ENCODE measurements at regions not wholly inside any gene's neighbourhood (a gene's known extent, or its start where the extent isn't known, plus 50 kb on each side); places are given as distances from the start of the nearest gene placed in this dataset.
"Not testable (repeated sequence)": the region's sequence is repeated elsewhere in the genome, so short reads cannot be mapped to it uniquely, and the experiment has no call there.

GRCh38 chr22:11313040-11313759, 4214.8 kb upstream of the OR11H1 start:
- not testable (repeated sequence) for H3K4me3 Mint-ChIP-seq; H3K27me3 Mint-ChIP-seq; H3K4me1 Mint-ChIP-seq (ENCODE audit: low read depth); H3K27ac Mint-ChIP-seq; H3K36me3 Mint-ChIP-seq
- peaks cover 15% of the 10 kb centered on the region for H3K9me3 Mint-ChIP-seq (ENCODE audit: low read depth)

DNA sequence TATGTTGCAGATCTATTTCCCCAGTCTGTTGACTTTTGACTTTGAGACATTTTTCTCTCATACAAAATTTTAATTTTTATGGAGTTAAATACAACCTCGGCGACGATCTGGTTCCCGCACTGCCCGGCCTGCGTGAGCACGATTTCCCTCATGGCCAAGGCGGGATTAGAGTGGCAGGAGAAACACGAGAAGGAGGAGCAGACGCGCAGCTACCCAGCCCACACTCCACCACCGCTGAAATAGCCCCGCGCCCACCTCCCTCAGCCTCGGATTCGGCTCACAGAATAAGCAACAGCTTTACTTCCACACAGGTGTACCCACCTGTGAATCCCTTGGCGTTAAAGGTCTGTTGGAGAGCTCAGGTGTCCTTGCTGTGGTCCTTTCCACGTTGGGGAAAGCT, 4209.4 kb upstream of the OR11H1 start:
- H3K36me3 Mint-ChIP-seq, result not testable (repeated sequence)
- peaks cover 13% of the 10 kb centered on the region for H3K9me3 Mint-ChIP-seq (ENCODE audit: low read depth)

DNA sequence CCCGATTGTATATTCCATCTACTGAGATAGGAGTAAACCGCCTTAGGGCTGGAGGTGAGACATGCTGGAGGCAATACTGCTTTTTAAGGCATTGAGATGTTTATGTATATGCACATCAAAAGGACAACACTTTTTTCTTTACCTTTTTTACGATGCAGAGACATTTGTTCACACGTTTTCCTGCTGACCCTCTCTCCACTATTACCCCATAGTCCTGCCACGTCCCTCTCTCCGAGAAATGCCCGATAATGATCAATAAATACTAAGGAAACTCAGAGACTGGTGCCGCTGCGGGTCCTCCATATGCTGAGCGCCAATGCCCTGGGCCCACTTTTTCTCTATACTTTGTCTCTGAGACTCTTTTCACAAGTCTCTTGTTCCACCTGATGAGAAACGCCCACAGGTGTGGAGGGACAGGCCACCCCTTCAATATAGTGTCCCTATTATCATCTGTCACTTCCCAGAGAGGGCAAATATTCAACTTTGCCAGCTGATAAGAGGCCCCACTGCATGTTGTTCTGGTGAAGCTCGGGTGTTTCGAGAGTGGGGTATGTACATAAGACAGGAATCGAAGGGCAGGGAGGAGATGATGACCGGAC, 4203.5 kb upstream of the OR11H1 start:
- H3K4me3 Mint-ChIP-seq; H3K4me1 Mint-ChIP-seq (ENCODE audit: low read depth); H3K27ac Mint-ChIP-seq; H3K27me3 Mint-ChIP-seq; H3K36me3 Mint-ChIP-seq: not testable (repeated sequence)
- H3K9me3 Mint-ChIP-seq (ENCODE audit: low read depth), result peaks cover 28% of the 10 kb centered on the region

More for the DNA sequence above, 4209.4 kb upstream of the OR11H1 start:
- H3K27me3 Mint-ChIP-seq; H3K27ac Mint-ChIP-seq; H3K4me1 Mint-ChIP-seq (ENCODE audit: low read depth); H3K4me3 Mint-ChIP-seq: not testable (repeated sequence)

DNA sequence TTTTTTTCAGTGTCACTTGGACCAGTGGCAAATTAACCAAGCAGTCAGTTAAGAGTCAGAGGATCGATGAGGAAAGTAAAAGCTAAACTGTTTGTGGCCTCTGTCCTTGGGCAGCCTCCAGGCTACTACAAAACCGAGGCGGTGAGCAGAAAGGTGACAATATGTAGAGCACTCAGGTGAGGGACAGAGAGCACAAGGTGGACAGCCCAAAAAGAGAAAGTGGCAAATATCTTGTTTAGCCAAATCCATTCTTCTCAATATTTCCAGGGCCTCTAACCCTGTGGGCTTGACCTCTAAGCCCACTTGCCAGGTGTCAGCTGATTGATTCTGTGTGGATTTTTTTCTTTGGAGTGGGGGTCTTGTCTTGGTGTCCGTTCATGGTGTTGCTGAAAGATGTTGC, 4202.2 kb upstream of the OR11H1 start:
- H3K36me3 Mint-ChIP-seq, result no peaks in the 10 kb centered on the region
- H3K9me3 Mint-ChIP-seq (ENCODE audit: low read depth), result peaks cover 27% of the 10 kb centered on the region
- no peaks in the 10 kb centered on the region for H3K4me1 Mint-ChIP-seq (ENCODE audit: low read depth)
- no peaks in the 10 kb centered on the region for H3K27me3 Mint-ChIP-seq
- H3K4me3 Mint-ChIP-seq, result no peak overlapping the region
- H3K27ac Mint-ChIP-seq, result no peak overlapping the region

DNA sequence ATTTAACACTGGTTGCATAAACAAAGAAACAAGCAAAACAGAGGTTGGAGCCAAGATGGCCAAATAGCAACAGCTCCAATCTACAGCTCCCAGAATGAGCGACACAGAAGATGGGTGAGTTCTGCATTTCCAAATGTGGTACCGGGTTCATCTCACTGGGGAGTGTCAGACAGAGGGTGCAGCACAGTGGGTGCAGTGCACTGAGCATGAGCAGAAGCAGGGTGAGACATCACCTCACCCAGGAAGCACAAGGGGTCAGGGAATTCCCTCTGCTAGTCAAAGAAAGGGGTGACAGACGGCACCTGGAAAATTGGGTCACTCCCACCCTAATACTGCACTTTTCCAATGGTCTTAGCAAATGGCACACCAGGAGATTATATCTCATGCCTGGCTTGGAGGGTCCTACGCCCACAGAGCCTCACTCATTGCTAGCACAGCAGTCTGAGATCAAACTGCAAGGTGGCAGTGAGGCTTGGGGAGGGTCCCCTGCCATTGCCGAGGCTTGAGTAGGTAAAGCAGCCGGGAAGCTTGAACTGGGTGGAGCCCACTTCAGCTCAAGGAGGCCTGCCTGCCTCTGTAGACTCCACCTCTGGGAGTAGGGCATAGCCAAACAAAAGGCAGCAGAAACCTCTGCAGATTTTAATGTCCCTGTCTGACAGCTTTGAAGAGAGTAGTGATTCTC, 4186.5 kb upstream of the OR11H1 start:
- not testable (repeated sequence) for H3K27ac Mint-ChIP-seq; H3K27me3 Mint-ChIP-seq; H3K4me1 Mint-ChIP-seq (ENCODE audit: low read depth); H3K4me3 Mint-ChIP-seq; H3K36me3 Mint-ChIP-seq
- peaks cover 30% of the 10 kb centered on the region for H3K9me3 Mint-ChIP-seq (ENCODE audit: low read depth)

- not testable (repeated sequence) for H3K4me3 Mint-ChIP-seq; H3K27me3 Mint-ChIP-seq; H3K4me1 Mint-ChIP-seq (ENCODE audit: low read depth); H3K27ac Mint-ChIP-seq; H3K36me3 Mint-ChIP-seq
- peaks cover 14% of the 10 kb centered on the region for H3K9me3 Mint-ChIP-seq (ENCODE audit: low read depth)
These were observed 4176.8 kb upstream of the OR11H1 start for GRCh38 chr22:11351181-11351580.

GRCh38 chr22:11352287-11352686, 4175.7 kb upstream of the OR11H1 start:
- not testable (repeated sequence) for H3K27me3 Mint-ChIP-seq; H3K4me3 Mint-ChIP-seq; H3K4me1 Mint-ChIP-seq (ENCODE audit: low read depth); H3K36me3 Mint-ChIP-seq; H3K27ac Mint-ChIP-seq
- peaks cover 16% of the 10 kb centered on the region for H3K9me3 Mint-ChIP-seq (ENCODE audit: low read depth)

DNA sequence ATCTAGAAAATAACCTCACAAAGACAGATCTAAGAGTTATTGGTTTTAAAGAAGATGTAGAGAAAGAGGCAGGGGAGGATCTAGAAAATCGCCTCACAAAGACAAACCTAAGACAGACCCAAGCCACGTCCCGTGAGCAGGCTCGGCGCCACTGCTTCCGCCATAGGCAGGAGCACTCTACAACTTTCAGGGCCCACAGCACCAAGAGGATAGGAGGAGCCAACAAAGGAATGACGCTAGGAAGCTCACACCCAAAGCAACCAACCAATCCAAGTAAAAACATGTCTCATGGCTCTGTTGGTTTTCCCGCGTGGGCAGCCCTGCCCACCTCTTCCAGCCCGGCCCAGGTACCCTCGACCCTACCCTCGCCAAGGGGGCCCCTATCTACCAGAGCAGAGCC, 4167.4 kb upstream of the OR11H1 start:
- no peak overlapping the region for H3K27ac Mint-ChIP-seq
- H3K4me1 Mint-ChIP-seq (ENCODE audit: low read depth), result peaks cover 6% of the 10 kb centered on the region
- H3K27me3 Mint-ChIP-seq, result no peaks in the 10 kb centered on the region
- no peak overlapping the region for H3K4me3 Mint-ChIP-seq
- H3K36me3 Mint-ChIP-seq, result peaks cover 2% of the 10 kb centered on the region
- peaks cover 28% of the 10 kb centered on the region for H3K9me3 Mint-ChIP-seq (ENCODE audit: low read depth)

DNA sequence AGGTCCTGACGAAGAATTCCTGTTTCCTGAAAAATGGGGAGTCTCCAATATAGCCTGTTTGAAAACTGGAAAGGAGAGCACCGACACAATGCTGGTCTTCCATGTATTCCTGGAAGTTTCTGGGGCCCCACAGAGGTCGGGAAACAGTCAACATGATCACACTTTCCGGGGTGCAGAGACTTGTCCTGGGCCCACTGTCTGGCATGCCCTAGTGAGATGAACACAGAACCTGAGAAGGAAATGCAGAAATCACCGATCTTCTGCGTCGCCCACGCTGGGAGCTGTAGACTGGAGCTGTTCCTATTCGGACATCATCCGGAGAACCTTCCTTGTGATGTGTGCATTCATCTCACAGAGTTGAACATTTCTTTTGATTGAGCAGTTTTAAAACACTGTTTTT, 4166.5 kb upstream of the OR11H1 start:
- H3K4me3 Mint-ChIP-seq; H3K27ac Mint-ChIP-seq; H3K27me3 Mint-ChIP-seq; H3K4me1 Mint-ChIP-seq (ENCODE audit: low read depth); H3K36me3 Mint-ChIP-seq: not testable (repeated sequence)
- peaks cover 31% of the 10 kb centered on the region for H3K9me3 Mint-ChIP-seq (ENCODE audit: low read depth)

DNA sequence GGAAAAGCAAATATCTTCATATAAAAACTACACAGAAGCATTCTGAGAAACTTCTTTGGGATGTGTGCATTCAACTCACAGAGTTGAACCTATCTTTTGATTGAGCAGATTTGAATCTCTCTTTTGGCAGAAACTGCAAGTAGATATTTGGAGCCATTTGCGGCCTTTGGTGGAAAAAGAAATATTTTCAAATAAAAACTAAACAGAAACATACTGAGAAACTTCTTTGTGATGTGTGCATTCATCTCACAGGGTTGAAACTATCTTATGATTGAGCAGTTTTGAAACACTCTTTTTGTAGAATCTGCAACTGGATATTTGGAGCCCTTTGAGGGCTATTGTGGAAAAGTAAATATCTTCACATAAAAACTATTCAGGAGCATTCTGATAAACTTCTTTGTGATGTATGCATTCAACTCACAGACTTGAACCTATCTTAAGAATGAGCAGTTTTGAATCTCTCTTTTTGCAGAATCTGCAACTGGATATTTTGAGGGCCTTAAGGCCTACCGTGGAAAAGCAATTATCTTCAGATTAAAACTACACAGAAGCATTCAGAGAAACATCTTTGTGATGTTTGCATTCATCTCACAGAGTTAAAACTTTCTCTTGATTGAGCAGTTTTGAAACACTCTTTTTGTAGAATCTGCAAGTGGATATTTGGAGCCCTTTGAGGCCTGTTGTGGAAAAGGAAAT, 4158.2 kb upstream of the OR11H1 start:
- peaks cover 12% of the 10 kb centered on the region for H3K9me3 Mint-ChIP-seq (ENCODE audit: low read depth)
- peaks cover 51% of the 10 kb centered on the region for H3K4me1 Mint-ChIP-seq (ENCODE audit: low read depth)
- H3K36me3 Mint-ChIP-seq, result peaks cover 20% of the 10 kb centered on the region

GRCh38 chr22:11370311-11370710, 4157.7 kb upstream of the OR11H1 start:
- H3K4me1 Mint-ChIP-seq (ENCODE audit: low read depth), result peaks cover 51% of the 10 kb centered on the region
- peaks cover 17% of the 10 kb centered on the region for H3K9me3 Mint-ChIP-seq (ENCODE audit: low read depth)
- H3K27ac Mint-ChIP-seq, result not testable (repeated sequence)

More for the DNA sequence above, 4158.2 kb upstream of the OR11H1 start:
- H3K4me3 Mint-ChIP-seq, H3K27ac Mint-ChIP-seq, H3K27me3 Mint-ChIP-seq: not testable (repeated sequence)

More at GRCh38 chr22:11370311-11370710, 4157.7 kb upstream of the OR11H1 start:
- H3K4me3 Mint-ChIP-seq, H3K27me3 Mint-ChIP-seq: not testable (repeated sequence)
- peaks cover 23% of the 10 kb centered on the region for H3K36me3 Mint-ChIP-seq
